HCT116 (cell line): ENCODE measurements at regions not wholly inside any gene's neighbourhood (a gene's known extent, or its start where the extent isn't known, plus 50 kb on each side); places are given as distances from the start of the nearest gene placed in this dataset.

Experiments
- CTCF ChIP-seq, 3 experiments: fragments of 200-600 bp in 1 of 3; sonication (generic) in 1 of 3; IDR thresholded peaks in 2 of 3; conservative IDR thresholded peaks in 1 of 3; 2 replicates each; pipeline ENCODE4 v1.5.1; 2012 to 2017; ENCODE audit warnings: low read depth in 2 of 3, low read length in 2 of 3, antibody characterized with exemption in 1 of 3, borderline replicate concordance in 1 of 3, control low read depth in 1 of 3, mild to moderate bottlenecking in 1 of 3, mixed read lengths in 1 of 3, mixed run types in 1 of 3, moderate library complexity in 1 of 3; ENCODE audit not compliant: insufficient read depth in 1 of 3
- EZH2 ChIP-seq: fragments of 200-600 bp; sonication (generic); IDR thresholded peaks from 2 replicates; pipeline ENCODE4 v1.6.1; 2017; ENCODE audit warnings: antibody characterized with exemption, mixed run types
- POLR2A ChIP-seq: IDR thresholded peaks from 2 replicates; pipeline ENCODE4 v1.7.0; 2011; ENCODE audit warnings: borderline replicate concordance; ENCODE audit not compliant: insufficient read depth, insufficient read length; ENCODE audit errors: extremely low read depth
- POLR2AphosphoS5 ChIP-seq: IDR thresholded peaks from 2 replicates; pipeline ENCODE4 v1.6.1; 2011; ENCODE audit warnings: mild to moderate bottlenecking, low read depth, low read length, moderate library complexity
- RAD21 ChIP-seq: IDR thresholded peaks from 2 replicates; pipeline ENCODE4 v1.6.1; 2012; ENCODE audit warnings: low read depth, mild to moderate bottlenecking
- REST ChIP-seq: IDR thresholded peaks from 2 replicates; pipeline ENCODE4 v1.6.1; 2012; ENCODE audit warnings: low read depth
- SRF ChIP-seq: IDR thresholded peaks from 2 replicates; pipeline ENCODE4 v1.6.1; 2012; ENCODE audit warnings: low read depth
- TCF7L2 ChIP-seq: IDR thresholded peaks from 2 replicates; pipeline ENCODE4 v1.7.0; 2011; ENCODE audit warnings: borderline replicate concordance, inconsistent platforms; ENCODE audit not compliant: insufficient read depth, insufficient read length; ENCODE audit errors: extremely low read depth
- ZNF274 ChIP-seq: fragments of 200-500 bp; sonication (Bioruptor generic); IDR thresholded peaks from 2 replicates; pipeline ENCODE4 v1.6.1; 2014; ENCODE audit warnings: mild to moderate bottlenecking, low read depth, low read length, inconsistent platforms

GRCh38 chr2:240199133-240199870 is 58.8 kb upstream of the OTOS start:
- TF ChIP-seq SRF (no peak), CTCF (IDR thresholded peaks at IDR 0.05 in 2 of 3, conservative IDR thresholded peaks at IDR 0.05 in 1 of 3; ENCODE audit: borderline replicate concordance in 1 of 3, insufficient read depth in 1 of 3, low read depth in 2 of 3, low read length in 2 of 3) (no peak), POLR2AphosphoS5 (no peak), POLR2A (no peak), ZNF274 (no peak), REST (no peak), EZH2 (no peak), RAD21 (no peak), TCF7L2 (no peak)
